ENCODE measurements at regions not wholly inside any gene's neighbourhood (a gene's known extent, or its start where the extent isn't known, plus 50 kb on each side); places are given as distances from the start of the nearest gene placed in this dataset.
"Not testable (repeated sequence)": the region's sequence is repeated elsewhere in the genome, so short reads cannot be mapped to it uniquely, and the experiment has no call there.

DNA sequence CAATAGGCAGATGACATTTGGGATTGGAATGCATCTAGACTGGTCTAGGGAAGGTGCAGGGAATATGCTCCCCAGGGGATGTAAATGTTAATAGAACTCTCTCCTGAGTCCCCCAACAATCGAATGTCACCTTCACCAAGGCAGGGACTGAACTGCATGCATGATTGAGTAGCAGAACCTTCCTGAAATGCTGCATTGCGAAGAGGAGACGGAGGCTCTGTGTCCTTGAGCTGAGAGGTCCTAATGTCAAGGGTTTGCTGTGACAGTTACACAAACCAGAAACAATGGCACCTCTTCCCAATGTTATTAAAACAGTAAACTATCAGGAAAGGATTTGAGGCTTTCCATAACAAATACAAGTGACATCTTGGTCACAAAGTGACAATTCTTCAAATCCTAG is 117.5 kb upstream of the SFSWAP start:
- peaks cover 11% of the 10 kb centered on the region for H3K4me1 ChIP-seq (ENCODE audit: insufficient read depth, low read length)
- H3K27me3 ChIP-seq (ENCODE audit: insufficient read depth, low read length) = no peaks in the 10 kb centered on the region
- H3K36me3 Mint-ChIP-seq = no peaks in the 10 kb centered on the region
- CTCF ChIA-PET (ENCODE audit: partially characterized antibody) = interaction anchor here (1.2 kb wide), 1 partner anchor 10 kb away, joined by 3 read pairs; no protein-coding TSS in a partner anchor
- intact Hi-C loops (cut with micrococcal nuclease) = no loop called here
- POLR2A ChIA-PET (ENCODE audit: partially characterized antibody) = interaction anchor here (1.2 to 1.9 kb wide), 3 partner anchors 11 to 118 kb away, joined by 4 to 15 read pairs (median 7); partner anchors contain the start of gene SFSWAP
- H3K4me1 Mint-ChIP-seq = peaks cover 10 to 16% (median 10%) of the 10 kb centered on the region in 4 donors
- no peak overlapping the region for H3K4me3 Mint-ChIP-seq
- no peak overlapping the region for H3K4me3 ChIP-seq (ENCODE audit: low read length in 2 of 2)
- H3K36me3 ChIP-seq (ENCODE audit: insufficient read depth, low read length) = no peaks in the 10 kb centered on the region
- no peak overlapping the region for H3K27ac ChIP-seq (ENCODE audit: low read depth, low read length)
- no peaks in the 10 kb centered on the region for H3K9me3 ChIP-seq (ENCODE audit: control insufficient read depth in 1 of 2, low read length in 2 of 2)
- H3K27ac Mint-ChIP-seq = peak overlapping the region in 6 of 7 donors; percentile 31 to 76 (median 52)
- no peaks in the 10 kb centered on the region for H3K9me3 Mint-ChIP-seq
- H3K27me3 Mint-ChIP-seq = no peaks in the 10 kb centered on the region
- no peak for DNase-seq

DNA sequence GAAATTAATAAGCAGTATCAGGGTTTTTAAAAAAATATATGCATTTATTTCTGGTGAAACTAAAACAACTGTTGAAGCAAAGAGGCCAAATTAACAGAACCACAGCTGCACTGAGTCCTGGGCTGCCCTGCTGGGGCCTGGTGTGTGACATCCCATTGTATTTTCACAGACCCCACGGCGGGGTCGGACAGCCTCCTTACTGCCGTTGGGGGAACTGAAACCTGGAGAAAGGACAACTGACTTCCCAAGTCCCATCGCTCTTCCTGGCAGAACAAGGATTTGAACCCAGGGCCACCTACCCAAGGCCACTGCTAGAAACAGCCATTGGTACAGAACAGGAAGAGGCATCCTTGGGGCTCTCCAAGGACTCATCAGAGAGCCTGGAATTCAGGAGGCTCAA is 114.8 kb upstream of the SFSWAP start:
- H3K36me3 Mint-ChIP-seq = no peaks in the 10 kb centered on the region
- no peaks in the 10 kb centered on the region for H3K9me3 Mint-ChIP-seq
- no peak overlapping the region for H3K4me3 ChIP-seq (ENCODE audit: low read length in 2 of 2)
- no peaks in the 10 kb centered on the region for H3K27me3 ChIP-seq (ENCODE audit: insufficient read depth, low read length)
- DNase-seq = no peak
- H3K4me1 Mint-ChIP-seq = peaks cover 10 to 23% (median 17%) of the 10 kb centered on the region in 4 donors
- no peak overlapping the region for H3K4me3 Mint-ChIP-seq
- no peaks in the 10 kb centered on the region for H3K9me3 ChIP-seq (ENCODE audit: control insufficient read depth in 1 of 2, low read length in 2 of 2)
- H3K27ac ChIP-seq (ENCODE audit: low read depth, low read length) = no peak overlapping the region
- ChIA-PET CTCF (ENCODE audit: partially characterized antibody) (no interaction called here), POLR2A (ENCODE audit: partially characterized antibody) (no interaction called here)
- H3K4me1 ChIP-seq (ENCODE audit: insufficient read depth, low read length) = peaks cover 11% of the 10 kb centered on the region
- H3K27ac Mint-ChIP-seq = no peak overlapping the region
- intact Hi-C loops (cut with micrococcal nuclease) = no loop called here
- no peaks in the 10 kb centered on the region for H3K36me3 ChIP-seq (ENCODE audit: insufficient read depth, low read length)
- H3K27me3 Mint-ChIP-seq = no peaks in the 10 kb centered on the region

DNA sequence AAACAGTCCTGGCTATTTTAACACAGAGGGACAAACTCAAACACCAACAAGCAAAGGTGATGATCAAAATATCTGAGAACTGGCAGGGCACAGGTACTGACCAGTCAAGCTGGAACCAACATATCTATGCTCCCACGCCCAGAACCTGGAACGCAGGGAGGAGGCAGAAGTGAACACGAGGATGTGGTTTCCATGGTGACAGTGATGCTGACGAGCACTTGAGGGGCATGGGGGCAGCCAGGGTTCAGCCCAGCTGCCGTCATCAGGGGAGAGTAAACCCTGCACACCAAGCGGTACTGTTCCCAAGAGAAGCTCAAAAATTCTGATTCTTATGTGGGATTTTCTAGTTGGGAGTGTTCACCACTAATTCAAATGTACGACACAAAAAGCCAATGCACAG is 113.6 kb upstream of the SFSWAP start:
- no peaks in the 10 kb centered on the region for H3K36me3 ChIP-seq (ENCODE audit: insufficient read depth, low read length)
- Mint-ChIP-seq H3K4me3 (no peak overlapping the region), H3K27ac (no peak overlapping the region), H3K9me3 (no peaks in the 10 kb centered on the region), H3K36me3 (no peaks in the 10 kb centered on the region), H3K27me3 (no peaks in the 10 kb centered on the region), H3K4me1 (peaks cover 12 to 28% (median 16%) of the 10 kb centered on the region in 4 donors)
- no peaks in the 10 kb centered on the region for H3K27me3 ChIP-seq (ENCODE audit: insufficient read depth, low read length)
- no peak for DNase-seq
- intact Hi-C loops (cut with micrococcal nuclease) = no loop called here
- H3K9me3 ChIP-seq (ENCODE audit: control insufficient read depth in 1 of 2, low read length in 2 of 2) = no peaks in the 10 kb centered on the region
- H3K27ac ChIP-seq (ENCODE audit: low read depth, low read length) = no peak overlapping the region
- ChIA-PET POLR2A (ENCODE audit: partially characterized antibody) (no interaction called here), CTCF (ENCODE audit: partially characterized antibody) (no interaction called here)
- peaks cover 11% of the 10 kb centered on the region for H3K4me1 ChIP-seq (ENCODE audit: insufficient read depth, low read length)
- no peak overlapping the region for H3K4me3 ChIP-seq (ENCODE audit: low read length in 2 of 2)

DNA sequence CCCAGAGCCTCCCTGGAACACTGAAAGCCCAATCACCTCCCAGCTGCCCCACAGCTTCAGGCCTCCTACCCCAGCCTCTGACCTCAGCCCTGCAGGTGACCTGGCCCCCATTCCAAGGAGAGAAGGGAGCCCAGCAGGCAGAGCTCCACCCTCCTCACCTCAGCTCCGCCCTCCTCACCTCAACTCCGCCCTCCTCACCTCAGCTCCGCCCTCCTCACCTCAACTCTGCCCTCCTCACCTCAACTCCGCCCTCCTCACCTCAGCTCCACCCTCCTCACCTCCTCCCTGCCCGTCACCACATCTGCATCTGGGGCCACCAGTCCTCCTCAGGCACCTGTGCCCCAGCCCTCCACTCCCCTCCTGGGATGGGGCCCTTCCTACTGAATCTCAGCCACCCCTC is 112.2 kb upstream of the SFSWAP start:
- intact Hi-C loops (cut with micrococcal nuclease) = no loop called here

DNA sequence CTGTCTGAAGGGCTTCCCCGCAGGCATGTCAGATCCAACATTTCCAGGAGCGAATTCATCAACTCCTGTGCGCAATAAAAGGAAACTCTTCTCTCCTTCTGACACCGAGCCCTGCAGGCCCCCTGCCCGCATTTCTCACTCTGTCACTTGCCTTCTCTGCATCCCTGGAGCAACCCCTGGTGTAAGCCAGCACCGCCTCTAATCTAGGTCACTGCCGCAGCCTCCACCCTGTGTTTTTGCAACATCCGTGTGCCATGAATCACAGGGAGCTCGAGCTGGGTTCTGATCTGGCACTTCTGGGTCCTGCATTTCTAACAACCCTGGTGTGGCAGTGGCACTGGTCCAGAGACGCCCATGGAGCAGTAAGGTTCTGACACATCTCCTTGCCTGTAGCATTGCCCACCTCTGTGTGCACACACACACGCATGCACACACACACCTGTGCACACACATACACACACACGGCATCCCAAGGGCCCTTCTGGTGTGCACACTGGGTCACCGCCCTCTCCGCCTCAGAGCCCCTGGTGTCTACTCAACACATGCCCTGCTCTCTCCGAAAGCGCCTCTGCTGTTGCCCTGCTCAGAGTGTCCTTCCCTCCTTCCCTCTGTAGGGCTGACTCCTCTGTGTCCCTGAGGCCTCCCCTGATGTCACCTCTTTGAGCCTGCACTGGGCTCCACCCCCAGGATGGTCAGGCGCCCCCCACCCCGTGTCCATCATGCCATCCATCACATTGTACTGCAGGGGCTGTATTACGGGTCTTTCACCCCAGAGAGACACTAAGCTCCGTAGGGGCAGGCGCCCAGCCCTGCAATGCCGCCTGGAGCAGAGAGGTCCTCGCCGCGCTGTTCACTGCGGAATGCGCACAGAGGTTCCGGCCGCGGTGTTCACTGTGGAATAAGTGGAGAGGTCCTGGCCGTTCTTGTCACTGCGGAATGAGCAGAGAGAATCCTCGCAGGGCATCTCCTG is 111.4 kb upstream of the SFSWAP start:
- no peak for DNase-seq
- Mint-ChIP-seq H3K9me3 (no peaks in the 10 kb centered on the region), H3K27me3 (no peaks in the 10 kb centered on the region), H3K27ac (peak overlapping the region in 3 of 7 donors; percentile 25 to 76 (median 64)), H3K4me3 (no peak overlapping the region), H3K36me3 (no peaks in the 10 kb centered on the region), H3K4me1 (peaks cover 22 to 40% (median 27%) of the 10 kb centered on the region in 4 donors)
- Histone ChIP-seq H3K36me3 (ENCODE audit: insufficient read depth, low read length) (no peaks in the 10 kb centered on the region), H3K9me3 (ENCODE audit: control insufficient read depth in 1 of 2, low read length in 2 of 2) (no peaks in the 10 kb centered on the region), H3K27ac (ENCODE audit: low read depth, low read length) (no peak overlapping the region), H3K4me3 (ENCODE audit: low read length in 2 of 2) (no peak overlapping the region), H3K4me1 (ENCODE audit: insufficient read depth, low read length) (peaks cover 21% of the 10 kb centered on the region), H3K27me3 (ENCODE audit: insufficient read depth, low read length) (no peaks in the 10 kb centered on the region)
- CTCF ChIA-PET (ENCODE audit: partially characterized antibody) = no interaction called here
- intact Hi-C loops (cut with micrococcal nuclease) = loop anchor here (10.0 kb wide), 1 partner anchor 65 kb away; no protein-coding TSS in a partner anchor
- POLR2A ChIA-PET (ENCODE audit: partially characterized antibody) = no interaction called here

More for the DNA sequence above, 112.2 kb upstream of the SFSWAP start:
- peaks cover 16 to 32% (median 20%) of the 10 kb centered on the region in 4 donors for H3K4me1 Mint-ChIP-seq
- no peak overlapping the region for H3K4me3 Mint-ChIP-seq
- Histone ChIP-seq H3K27me3 (ENCODE audit: insufficient read depth, low read length) (no peaks in the 10 kb centered on the region), H3K4me1 (ENCODE audit: insufficient read depth, low read length) (peaks cover 14% of the 10 kb centered on the region), H3K9me3 (ENCODE audit: control insufficient read depth in 1 of 2, low read length in 2 of 2) (no peaks in the 10 kb centered on the region), H3K27ac (ENCODE audit: low read depth, low read length) (no peak overlapping the region), H3K36me3 (ENCODE audit: insufficient read depth, low read length) (no peaks in the 10 kb centered on the region), H3K4me3 (ENCODE audit: low read length in 2 of 2) (no peak overlapping the region)
- POLR2A ChIA-PET (ENCODE audit: partially characterized antibody) = no interaction called here
- CTCF ChIA-PET (ENCODE audit: partially characterized antibody) = no interaction called here
- H3K9me3 Mint-ChIP-seq = no peaks in the 10 kb centered on the region
- DNase-seq = peak in 2 of 5 donors; percentile 17 to 19
- no peaks in the 10 kb centered on the region for H3K27me3 Mint-ChIP-seq
- peak overlapping the region in 2 of 7 donors; percentile 64 to 76 for H3K27ac Mint-ChIP-seq
- no peaks in the 10 kb centered on the region for H3K36me3 Mint-ChIP-seq

DNA sequence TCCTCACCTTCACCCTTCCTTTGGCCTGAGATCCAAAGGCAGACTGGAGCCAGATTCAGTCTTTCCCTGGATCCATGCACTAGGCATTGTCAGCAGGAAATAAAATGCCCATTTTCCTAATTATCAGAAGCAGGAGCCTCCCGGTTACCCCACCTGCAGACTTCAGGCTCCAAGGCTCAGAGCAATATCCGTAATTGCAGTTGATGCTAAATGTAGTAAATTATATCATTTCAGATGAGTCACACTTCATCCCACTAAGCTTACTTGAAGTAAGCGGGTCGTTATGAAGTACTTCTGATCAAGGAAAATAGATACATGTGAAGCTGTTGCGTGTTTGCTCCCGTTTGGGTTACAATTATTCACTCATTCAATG is 110.7 kb upstream of the SFSWAP start:
- H3K4me3 Mint-ChIP-seq = no peak overlapping the region
- Histone ChIP-seq H3K27ac (ENCODE audit: low read depth, low read length) (no peak overlapping the region), H3K9me3 (ENCODE audit: control insufficient read depth in 1 of 2, low read length in 2 of 2) (no peaks in the 10 kb centered on the region), H3K4me1 (ENCODE audit: insufficient read depth, low read length) (peaks cover 28% of the 10 kb centered on the region), H3K36me3 (ENCODE audit: insufficient read depth, low read length) (no peaks in the 10 kb centered on the region), H3K27me3 (ENCODE audit: insufficient read depth, low read length) (no peaks in the 10 kb centered on the region), H3K4me3 (ENCODE audit: low read length in 2 of 2) (no peak overlapping the region)
- DNase-seq = no peak
- POLR2A ChIA-PET (ENCODE audit: partially characterized antibody) = no interaction called here
- H3K27ac Mint-ChIP-seq = no peak overlapping the region
- no peaks in the 10 kb centered on the region for H3K27me3 Mint-ChIP-seq
- H3K4me1 Mint-ChIP-seq = peaks cover 25 to 47% (median 33%) of the 10 kb centered on the region in 4 donors
- intact Hi-C loops (cut with micrococcal nuclease) = loop anchor here (10.0 kb wide), 1 partner anchor 65 kb away; no protein-coding TSS in a partner anchor
- H3K36me3 Mint-ChIP-seq = no peaks in the 10 kb centered on the region
- CTCF ChIA-PET (ENCODE audit: partially characterized antibody) = no interaction called here
- no peaks in the 10 kb centered on the region for H3K9me3 Mint-ChIP-seq

DNA sequence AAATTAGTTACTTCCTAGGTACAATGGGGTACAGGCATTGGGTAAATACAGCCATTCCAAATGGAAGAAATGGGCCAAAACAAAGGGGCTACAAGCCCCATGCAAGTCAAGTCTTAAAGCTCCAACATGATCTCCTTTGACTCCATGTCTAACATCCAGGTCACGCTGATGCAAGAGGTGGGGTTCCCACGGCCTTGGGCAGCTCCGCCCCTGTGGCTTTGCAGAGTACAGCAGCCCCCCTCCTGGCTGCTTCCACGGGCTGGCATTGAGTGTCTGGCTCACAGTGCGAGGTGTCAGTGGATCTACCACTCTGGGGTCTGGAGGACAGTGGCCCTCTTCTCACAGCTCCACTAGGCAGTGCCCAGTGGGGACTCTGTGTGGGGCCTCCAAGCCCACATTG is 109.4 kb upstream of the SFSWAP start:
- Mint-ChIP-seq H3K4me3 (peak overlapping the region in 1 of 8 donors; percentile 10), H3K4me1 (peaks cover 38 to 60% (median 47%) of the 10 kb centered on the region in 4 donors)
- POLR2A ChIA-PET (ENCODE audit: partially characterized antibody); H3K27me3 Mint-ChIP-seq; H3K9me3 Mint-ChIP-seq; H3K27me3 ChIP-seq (ENCODE audit: insufficient read depth, low read length); DNase-seq; CTCF ChIA-PET (ENCODE audit: partially characterized antibody); H3K27ac ChIP-seq (ENCODE audit: low read depth, low read length); H3K9me3 ChIP-seq (ENCODE audit: control insufficient read depth in 1 of 2, low read length in 2 of 2); H3K4me3 ChIP-seq (ENCODE audit: low read length in 2 of 2); H3K36me3 ChIP-seq (ENCODE audit: insufficient read depth, low read length); H3K36me3 Mint-ChIP-seq; H3K27ac Mint-ChIP-seq: not testable (repeated sequence)
- intact Hi-C loops (cut with micrococcal nuclease) = loop anchor here (10.0 kb wide), 1 partner anchor 67 kb away; no protein-coding TSS in a partner anchor
- peaks cover 42% of the 10 kb centered on the region for H3K4me1 ChIP-seq (ENCODE audit: insufficient read depth, low read length)

Measured in CD4-positive, alpha-beta memory T cell (primary cell).